ENCODE measurements at regions not wholly inside any gene's neighbourhood (a gene's known extent, or its start where the extent isn't known, plus 50 kb on each side); places are given as distances from the start of the nearest gene placed in this dataset.

- TF ChIP-seq ZNF687 (IDR thresholded peaks at IDR 0.05) (no peak), CUX1 (IDR thresholded peaks at IDR 0.05; ENCODE audit: insufficient replicate concordance, low read depth, low read length) (no peak), ZZZ3 (IDR thresholded peaks at IDR 0.05; ENCODE audit: control insufficient read depth, insufficient read length, low read depth) (no peak), SREBF2 (IDR thresholded peaks at IDR 0.05; ENCODE audit: low read length) (no peak)
Measured at GRCh38 chr7:84568781-84569180, 374.2 kb upstream of the SEMA3A start (continued).

Data from GM12878 (cell line).